GM23248 (cell line): ENCODE measurements at regions not wholly inside any gene's neighbourhood (a gene's known extent, or its start where the extent isn't known, plus 50 kb on each side); places are given as distances from the start of the nearest gene placed in this dataset.

Experiments
- EZH2 ChIP-seq: fragments of 200-600 bp; sonication (generic); IDR thresholded peaks from 2 replicates; pipeline ENCODE4 v1.6.1; 2018; ENCODE audit warnings: antibody characterized with exemption, mild to moderate bottlenecking; ENCODE audit not compliant: insufficient read depth, poor library complexity, severe bottlenecking
- EZH2phosphoT487 ChIP-seq: fragments of 200-600 bp; sonication (generic); IDR thresholded peaks from 2 replicates; pipeline ENCODE4 v1.6.1; 2018; ENCODE audit warnings: antibody characterized with exemption, moderate library complexity, mild to moderate bottlenecking, low read depth; ENCODE audit not compliant: insufficient read depth

DNA sequence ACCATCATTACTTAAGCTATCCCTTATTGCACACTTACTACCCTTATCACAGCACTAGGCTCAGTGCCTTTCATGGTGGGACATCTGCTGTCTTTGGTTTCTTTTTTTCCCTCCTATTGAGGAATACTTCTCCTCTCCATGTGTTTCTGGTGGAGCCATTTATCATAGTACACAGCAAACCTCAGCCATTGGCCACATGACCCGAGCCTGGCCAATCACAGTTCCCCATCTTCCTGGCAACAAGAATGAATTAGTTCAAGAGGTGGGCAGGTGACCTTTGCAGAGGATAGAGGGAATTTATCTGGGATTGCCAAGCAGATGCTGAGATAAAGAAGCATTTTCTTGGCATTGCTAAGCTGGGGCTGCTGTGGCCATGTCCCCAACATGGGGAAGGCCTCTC lies 101.1 kb upstream of the ZNF618 start:
- no peak for TF ChIP-seq EZH2
- no peak for TF ChIP-seq EZH2phosphoT487
